Aorta (tissue), 5 donors: ENCODE measurements at regions not wholly inside any gene's neighbourhood (a gene's known extent, or its start where the extent isn't known, plus 50 kb on each side); places are given as distances from the start of the nearest gene placed in this dataset.
A peak's percentile ranks its signal among the peaks of the same experiment; 100 is the strongest.

Source experiments
- ATAC-seq: fragments of 200-7000 bp; cut with Tn5 transposase; one replicate; pipeline ENCODE4 v1.9.1; 2022; ENCODE audit warnings: moderate library complexity; ENCODE audit not compliant: low FRiP score
- DNase-seq, 2 donors: peaks; one replicate each; pipeline ENCODE4 v3.0.0-alpha.2; 2020
- H3K27ac ChIP-seq, 2 donors: one replicate each; pipeline ENCODE4 v1.5.1; 2013; ENCODE audit warnings: low read length in 2 of 2, mild to moderate bottlenecking in 2 of 2, moderate library complexity in 2 of 2, control low read depth in 1 of 2, inconsistent platforms in 1 of 2, low read depth in 1 of 2
- H3K27me3 ChIP-seq, 2 donors: one replicate each; pipeline ENCODE4 v1.6.1; 2013; ENCODE audit warnings: control low read depth in 1 of 2, low read length in 1 of 2, mild to moderate bottlenecking in 1 of 2, moderate library complexity in 1 of 2; ENCODE audit not compliant: insufficient read depth in 2 of 2, control insufficient read depth in 1 of 2
- H3K36me3 ChIP-seq, 2 donors: one replicate each; pipeline ENCODE4 v1.6.1; 2013; ENCODE audit warnings: control low read depth in 1 of 2, low read length in 1 of 2, mild to moderate bottlenecking in 1 of 2; ENCODE audit not compliant: insufficient read depth in 2 of 2, control insufficient read depth in 1 of 2
- H3K4me1 ChIP-seq, 2 donors: one replicate each; pipeline ENCODE4 v1.6.1; 2013; ENCODE audit warnings: low read length in 2 of 2, control low read depth in 1 of 2, mild to moderate bottlenecking in 1 of 2, moderate library complexity in 1 of 2; ENCODE audit not compliant: insufficient read depth in 2 of 2, control insufficient read depth in 1 of 2
- H3K4me3 ChIP-seq, 2 donors: one replicate each; pipeline ENCODE4 v1.5.1; 2013; ENCODE audit warnings: low read length in 2 of 2, control low read depth in 1 of 2, mild to moderate bottlenecking in 1 of 2
- H3K9me3 ChIP-seq: one replicate; pipeline ENCODE4 v1.6.1; 2013; ENCODE audit warnings: mild to moderate bottlenecking, low read length; ENCODE audit not compliant: control insufficient read depth
- WGBS, 2 donors: extraction: QIAGEN DNeasy Blood & Tissue Kit; methylation state at CpG; one replicate each; pipeline ENCODE4 v1.1.7; 2013; 5-methylcytosine and 5-hydroxymethylcytosine counted together
- intact Hi-C, 2 donors: fragments of 100-400 bp; cut with DNase I; formaldehyde crosslinking; loops; one replicate each; pipeline versions ENCODE4 v1.14.2 to v1.15.0; 2022
- donor health status: healthy with polysubstance abuse.
- donor health status: Bipolar disorder and iron deficiency.
- donor health status: DM: no; HTN: no; CAD: no.
- donor health status: DM: no; HTN: no; CAD: no.
- donor health status: DM: yes; HTN: yes; CAD: no.

- 73 to 77% methylated on average over 1 of the region's 1 CpG for WGBS, 2 donors
- Histone ChIP-seq H3K36me3 (no peaks in the 10 kb centered on the region), H3K27ac (no peak overlapping the region)
Measured at GRCh38 chr10:31635009-31635408, 293.6 kb downstream of the ARHGAP12 start.

DNA sequence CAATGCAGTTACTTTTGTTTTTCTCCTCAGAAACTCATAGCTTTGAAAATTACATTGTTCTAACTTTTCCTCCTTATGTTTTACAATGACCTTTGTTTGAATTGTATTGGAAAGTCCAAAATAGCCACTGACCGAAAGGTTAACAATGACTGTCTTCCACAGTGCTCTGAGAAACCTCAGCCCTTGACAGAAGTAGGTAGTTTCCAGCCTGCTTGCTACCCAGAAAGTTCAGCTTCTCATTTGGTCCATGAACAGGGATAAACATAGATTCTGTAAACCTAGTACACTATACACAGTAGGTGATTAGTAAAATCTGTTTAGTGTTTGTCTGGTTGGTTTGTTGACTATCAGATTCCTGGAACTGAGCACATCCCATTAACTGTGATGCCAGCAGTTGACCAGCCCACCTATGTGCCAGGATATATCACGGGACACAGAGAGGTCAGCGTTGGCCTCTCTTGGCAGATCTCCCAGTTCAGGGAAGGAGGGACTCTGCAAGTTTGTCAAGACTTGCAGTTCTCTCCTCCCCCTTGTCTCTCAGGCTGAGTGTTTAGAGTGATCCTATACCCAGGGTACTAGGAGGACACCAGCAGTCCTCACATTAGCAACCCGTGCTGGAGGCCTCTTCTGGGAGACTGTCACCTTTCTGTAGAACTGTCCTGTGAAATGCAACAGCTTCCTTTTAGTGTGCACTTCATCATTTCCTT is 297.6 kb downstream of the ARHGAP12 start:
- no peak for DNase-seq
- H3K27me3 ChIP-seq: no peaks in the 10 kb centered on the region
- no peak for ATAC-seq
- H3K36me3 ChIP-seq: no peaks in the 10 kb centered on the region
- intact Hi-C loops: no loop called here
- H3K27ac ChIP-seq: no peak overlapping the region
- no peaks in the 10 kb centered on the region for H3K4me1 ChIP-seq
- 70 to 75% methylated on average over 4 of the region's 4 CpGs for WGBS, 2 donors
- H3K4me3 ChIP-seq: no peak overlapping the region
- peaks cover 3% of the 10 kb centered on the region for H3K9me3 ChIP-seq

More at GRCh38 chr10:31635009-31635408, 293.6 kb downstream of the ARHGAP12 start:
- Histone ChIP-seq H3K27me3 (no peaks in the 10 kb centered on the region), H3K4me3 (no peak overlapping the region), H3K9me3 (peaks cover 3% of the 10 kb centered on the region), H3K4me1 (no peaks in the 10 kb centered on the region)
- DNase-seq (no peak), ATAC-seq (no peak)
- intact Hi-C loops: no loop called here

GRCh38 chr10:31625566-31625965 is 303.1 kb downstream of the ARHGAP12 start:
- intact Hi-C loops: no loop called here
- Histone ChIP-seq H3K27ac (no peak overlapping the region), H3K4me3 (no peak overlapping the region), H3K9me3 (no peaks in the 10 kb centered on the region), H3K27me3 (no peaks in the 10 kb centered on the region), H3K36me3 (no peaks in the 10 kb centered on the region), H3K4me1 (no peaks in the 10 kb centered on the region)
- DNase-seq (no peak), ATAC-seq (no peak)
- WGBS, 2 donors: 92 to 96% methylated on average over 4 of the region's 4 CpGs

DNA sequence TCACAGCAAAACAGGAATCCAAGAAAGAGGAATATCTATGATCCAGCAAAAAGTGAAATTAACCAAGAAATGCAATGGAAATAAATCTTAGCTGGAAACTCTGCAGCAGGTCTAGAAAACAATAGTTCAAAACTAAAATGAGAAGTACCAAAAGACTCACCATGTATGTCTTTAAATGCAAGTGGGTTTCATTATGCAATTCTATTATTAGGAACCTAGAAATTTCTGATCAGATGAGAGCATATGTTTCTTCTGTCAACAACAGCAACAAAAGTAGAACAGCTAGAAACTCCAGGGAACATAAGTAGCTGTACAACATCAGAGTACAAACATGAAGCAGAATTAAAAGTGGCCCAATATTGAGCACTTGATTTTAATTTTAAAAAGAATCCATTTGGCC is 304.0 kb downstream of the ARHGAP12 start:
- H3K36me3 ChIP-seq: no peaks in the 10 kb centered on the region
- no peak for ATAC-seq
- no peak overlapping the region for H3K4me3 ChIP-seq
- no peak for DNase-seq
- no peaks in the 10 kb centered on the region for H3K27me3 ChIP-seq
- H3K27ac ChIP-seq: no peak overlapping the region
- no peaks in the 10 kb centered on the region for H3K9me3 ChIP-seq
- H3K4me1 ChIP-seq: no peaks in the 10 kb centered on the region
- intact Hi-C loops: no loop called here

- H3K27ac ChIP-seq: no peak overlapping the region
- no peaks in the 10 kb centered on the region for H3K4me1 ChIP-seq
- 58 to 64% methylated on average over 2 of the region's 2 CpGs for WGBS, 2 donors
- H3K27me3 ChIP-seq: no peaks in the 10 kb centered on the region
- intact Hi-C loops: no loop called here
- H3K9me3 ChIP-seq: no peaks in the 10 kb centered on the region
- no peaks in the 10 kb centered on the region for H3K36me3 ChIP-seq
- DNase-seq (no peak), ATAC-seq (no peak)
- no peak overlapping the region for H3K4me3 ChIP-seq
Measured at GRCh38 chr10:31623947-31624346, 304.7 kb downstream of the ARHGAP12 start.

DNA sequence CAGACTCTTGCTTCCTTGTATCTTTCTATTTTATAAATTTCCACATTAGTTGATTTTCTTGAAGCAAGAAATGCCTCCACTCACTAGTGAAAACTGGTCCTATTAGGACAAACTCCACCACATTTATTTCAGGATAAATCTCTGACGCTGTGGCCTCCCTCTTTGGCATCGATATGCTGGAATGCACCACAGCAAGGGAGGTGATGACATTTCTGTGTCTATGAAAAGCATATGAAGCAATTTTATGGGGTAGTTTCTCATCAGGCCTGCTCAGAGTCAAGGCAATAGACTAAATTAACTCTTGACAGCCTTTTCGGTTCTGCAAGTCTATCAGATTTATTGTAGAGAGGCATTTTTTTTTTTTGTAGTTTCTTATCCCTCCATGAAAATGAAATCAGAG is 304.4 kb downstream of the ZEB1 start:
- no peak overlapping the region for H3K27ac ChIP-seq
- no peak overlapping the region for H3K4me3 ChIP-seq
- H3K27me3 ChIP-seq: no peaks in the 10 kb centered on the region
- no peak for ATAC-seq
- no peaks in the 10 kb centered on the region for H3K4me1 ChIP-seq
- intact Hi-C loops: no loop called here
- WGBS, 2 donors: 5 to 14% methylated on average over 3 of the region's 3 CpGs
- H3K36me3 ChIP-seq: no peaks in the 10 kb centered on the region
- DNase-seq: no peak
- H3K9me3 ChIP-seq: no peaks in the 10 kb centered on the region

DNA sequence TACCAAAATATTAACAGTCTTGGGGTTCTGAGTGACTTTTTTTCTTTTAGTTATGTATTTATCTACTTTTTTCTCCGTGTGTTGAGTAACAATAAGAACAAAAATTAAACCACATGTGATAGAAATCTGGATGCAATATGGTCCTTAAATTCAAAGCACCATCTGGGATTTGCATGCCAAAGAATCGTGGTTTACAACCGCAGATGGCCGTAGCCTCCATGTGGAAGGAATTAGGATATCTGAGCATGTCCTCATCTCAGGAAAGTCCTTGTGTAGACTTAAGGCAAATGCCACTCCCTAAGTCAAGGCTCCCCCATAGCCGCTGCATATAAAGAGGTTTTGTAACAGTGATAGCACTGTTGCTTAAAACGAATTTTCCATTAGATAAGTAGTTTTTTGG is 304.0 kb downstream of the ZEB1 start:
- WGBS, 2 donors: 81 to 83% methylated on average over 6 of the region's 6 CpGs
- intact Hi-C loops: no loop called here
- no peaks in the 10 kb centered on the region for H3K4me1 ChIP-seq
- no peak overlapping the region for H3K27ac ChIP-seq
- no peaks in the 10 kb centered on the region for H3K36me3 ChIP-seq
- H3K4me3 ChIP-seq: no peak overlapping the region
- DNase-seq: no peak
- no peaks in the 10 kb centered on the region for H3K27me3 ChIP-seq
- no peak for ATAC-seq
- H3K9me3 ChIP-seq: no peaks in the 10 kb centered on the region

DNA sequence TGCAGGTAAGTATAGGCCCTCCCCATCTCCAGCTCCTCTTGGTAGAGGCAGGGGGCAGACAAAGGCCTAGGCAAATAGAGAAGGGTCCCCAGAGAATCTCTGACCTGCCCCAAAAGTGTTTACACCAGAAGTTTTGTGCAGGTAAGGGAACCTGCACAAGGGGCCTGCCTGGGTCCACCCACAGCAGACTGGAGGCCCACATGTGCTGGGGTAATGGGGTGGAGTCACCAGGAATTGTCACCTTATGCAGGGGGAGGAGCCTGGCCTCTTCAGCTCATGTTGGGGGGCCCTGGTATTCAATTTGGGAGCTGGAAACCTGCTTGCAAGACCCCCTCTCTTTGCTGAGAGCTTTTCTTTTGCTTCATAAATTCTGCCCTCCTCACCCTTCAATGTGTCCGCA is 302.7 kb downstream of the ZEB1 start:
- no peak overlapping the region for H3K27ac ChIP-seq
- ATAC-seq (no peak), DNase-seq (no peak)
- WGBS, 2 donors: 100% methylated on average over 1 of the region's 1 CpG
- no peaks in the 10 kb centered on the region for H3K36me3 ChIP-seq
- no peak overlapping the region for H3K4me3 ChIP-seq
- no peaks in the 10 kb centered on the region for H3K9me3 ChIP-seq
- intact Hi-C loops: no loop called here
- H3K27me3 ChIP-seq: no peaks in the 10 kb centered on the region
- no peaks in the 10 kb centered on the region for H3K4me1 ChIP-seq

DNA sequence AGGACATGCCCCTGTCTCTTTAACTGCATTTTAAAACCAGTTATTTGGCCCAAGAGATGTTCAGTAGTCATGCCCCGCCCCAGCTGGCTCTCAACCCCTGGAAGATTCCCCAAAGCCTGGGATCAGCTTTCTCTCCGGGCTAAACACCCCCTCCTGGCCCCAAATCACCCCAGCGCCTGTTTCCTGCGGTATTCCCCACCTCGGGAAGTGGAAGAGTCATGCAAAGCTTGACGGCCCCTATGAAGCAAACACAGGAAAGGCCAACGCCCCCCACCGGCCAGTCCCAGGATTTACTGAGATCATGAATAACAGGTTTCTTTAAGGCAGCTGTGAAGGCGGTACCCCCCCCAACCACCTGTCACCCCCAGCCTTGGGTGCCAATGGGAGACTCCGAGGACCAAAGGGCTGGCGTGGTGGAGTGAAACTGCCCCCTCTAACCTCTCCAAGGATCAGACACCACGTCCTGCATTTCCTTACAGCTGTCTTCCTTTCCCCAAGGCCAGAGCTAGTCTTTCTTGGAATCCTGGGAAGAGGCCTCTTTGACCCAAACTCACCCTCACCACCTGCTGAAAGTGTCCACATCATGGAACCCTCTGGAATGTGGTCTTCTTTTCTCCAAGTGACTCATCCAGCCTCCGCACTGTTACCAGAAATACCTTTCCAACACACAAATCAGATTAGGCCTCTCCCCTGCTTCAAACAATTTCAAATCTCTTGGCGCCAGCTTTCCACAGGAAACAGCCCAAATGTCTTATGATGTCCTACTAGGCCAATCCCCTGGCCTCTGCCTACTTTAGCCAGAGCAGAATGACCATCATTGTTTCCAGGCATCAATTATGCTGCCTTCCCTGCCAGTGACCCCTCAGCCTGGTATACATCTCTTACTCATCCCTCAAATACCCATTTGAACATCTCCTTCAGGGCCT is 301.5 kb downstream of the ZEB1 start:
- WGBS, 2 donors: 68 to 69% methylated on average over 14 of the region's 14 CpGs
- intact Hi-C loops: no loop called here
- H3K4me1 ChIP-seq: no peaks in the 10 kb centered on the region
- DNase-seq (peak; percentile 75 to 83), ATAC-seq (peak; percentile 66)
- no peaks in the 10 kb centered on the region for H3K36me3 ChIP-seq
- H3K27me3 ChIP-seq: no peaks in the 10 kb centered on the region
- no peak overlapping the region for H3K4me3 ChIP-seq
- no peaks in the 10 kb centered on the region for H3K9me3 ChIP-seq
- H3K27ac ChIP-seq: no peak overlapping the region
